Hepatocyte (in vitro differentiated cells): ENCODE measurements at regions not wholly inside any gene's neighbourhood (a gene's known extent, or its start where the extent isn't known, plus 50 kb on each side); places are given as distances from the start of the nearest gene placed in this dataset.

Source experiments
- DNase-seq: peaks from one replicate; pipeline ENCODE4 v3.0.0-alpha.2; 2016; ENCODE audit warnings: low spot score
- H2AFZ ChIP-seq: fragments of 200-600 bp; sonication (generic); 2 replicates; pipeline ENCODE4 v1.6.0; 2016; ENCODE audit warnings: antibody characterized with exemption, mild to moderate bottlenecking
- H3K27ac ChIP-seq: fragments of 200-600 bp; sonication (generic); 2 replicates; pipeline ENCODE4 v1.5.1; 2016; ENCODE audit warnings: mild to moderate bottlenecking
- H3K27me3 ChIP-seq: fragments of 200-600 bp; sonication (generic); 2 replicates; pipeline ENCODE4 v1.6.1; 2016
- H3K36me3 ChIP-seq: fragments of 200-600 bp; sonication (generic); replicated peaks from 2 replicates; pipeline ENCODE4 v1.5.1; 2016; ENCODE audit warnings: low read depth; ENCODE audit not compliant: insufficient read depth
- H3K4me1 ChIP-seq: fragments of 200-600 bp; sonication (generic); 2 replicates; pipeline ENCODE4 v1.5.1; 2016; ENCODE audit warnings: mild to moderate bottlenecking, moderate library complexity; ENCODE audit not compliant: insufficient read depth
- H3K4me2 ChIP-seq: fragments of 200-600 bp; sonication (generic); 2 replicates; pipeline ENCODE4 v1.6.0; 2016
- H3K4me3 ChIP-seq: fragments of 200-600 bp; sonication (generic); 2 replicates; pipeline ENCODE4 v1.5.1; 2016; ENCODE audit warnings: mild to moderate bottlenecking
- H3K79me2 ChIP-seq: fragments of 200-600 bp; sonication (generic); 2 replicates; pipeline ENCODE4 v1.6.0; 2017; ENCODE audit warnings: mild to moderate bottlenecking
- H3K9me2 ChIP-seq: fragments of 200-600 bp; sonication (generic); replicated peaks from 2 replicates; pipeline ENCODE4 v1.6.0; 2017; ENCODE audit warnings: mild to moderate bottlenecking; ENCODE audit not compliant: insufficient read depth
- H3K9me3 ChIP-seq: fragments of 200-600 bp; sonication (generic); 2 replicates; pipeline ENCODE4 v1.5.1; 2016; ENCODE audit warnings: low read depth, mild to moderate bottlenecking
- H4K20me1 ChIP-seq: fragments of 200-600 bp; sonication (generic); 2 replicates; pipeline ENCODE4 v1.6.0; 2016; ENCODE audit warnings: mild to moderate bottlenecking; ENCODE audit not compliant: insufficient read depth, poor library complexity, severe bottlenecking
- EZH2 ChIP-seq: fragments of 200-600 bp; sonication (generic); IDR thresholded peaks from 2 replicates; pipeline ENCODE4 v1.6.1; 2016; ENCODE audit warnings: antibody characterized with exemption, mild to moderate bottlenecking, borderline replicate concordance
- EZH2phosphoT487 ChIP-seq: fragments of 200-600 bp; sonication (generic); IDR thresholded peaks from one replicate; pipeline ENCODE4 v1.6.1; 2018; ENCODE audit warnings: antibody characterized with exemption, mild to moderate bottlenecking, low read depth, moderate library complexity; ENCODE audit not compliant: unreplicated experiment, severe bottlenecking
- WGBS: methylation state at CpG from one replicate; pipeline ENCODE4 v1.1.6; 2016; ENCODE audit warnings: low lambda C conversion rate; ENCODE audit errors: missing lambda C conversion rate; 5-methylcytosine and 5-hydroxymethylcytosine counted together
- TF ChIP-seq, protein P1 (sequence below): fragments of 200-600 bp; sonication (generic); IDR thresholded peaks from 2 replicates; pipeline ENCODE4 v1.5.1; 2016; ENCODE audit warnings: antibody characterized with exemption, mild to moderate bottlenecking; ENCODE audit not compliant: poor library complexity

GRCh38 chr12:92495108-92495507, 207.7 kb upstream of the PLEKHG7 start:
- DNase-seq = no peak
- H3K27ac ChIP-seq = no peak overlapping the region
- H3K4me1 ChIP-seq = no peaks in the 10 kb centered on the region
- H3K79me2 ChIP-seq = no peaks in the 10 kb centered on the region
- TF ChIP-seq, protein P1, sequence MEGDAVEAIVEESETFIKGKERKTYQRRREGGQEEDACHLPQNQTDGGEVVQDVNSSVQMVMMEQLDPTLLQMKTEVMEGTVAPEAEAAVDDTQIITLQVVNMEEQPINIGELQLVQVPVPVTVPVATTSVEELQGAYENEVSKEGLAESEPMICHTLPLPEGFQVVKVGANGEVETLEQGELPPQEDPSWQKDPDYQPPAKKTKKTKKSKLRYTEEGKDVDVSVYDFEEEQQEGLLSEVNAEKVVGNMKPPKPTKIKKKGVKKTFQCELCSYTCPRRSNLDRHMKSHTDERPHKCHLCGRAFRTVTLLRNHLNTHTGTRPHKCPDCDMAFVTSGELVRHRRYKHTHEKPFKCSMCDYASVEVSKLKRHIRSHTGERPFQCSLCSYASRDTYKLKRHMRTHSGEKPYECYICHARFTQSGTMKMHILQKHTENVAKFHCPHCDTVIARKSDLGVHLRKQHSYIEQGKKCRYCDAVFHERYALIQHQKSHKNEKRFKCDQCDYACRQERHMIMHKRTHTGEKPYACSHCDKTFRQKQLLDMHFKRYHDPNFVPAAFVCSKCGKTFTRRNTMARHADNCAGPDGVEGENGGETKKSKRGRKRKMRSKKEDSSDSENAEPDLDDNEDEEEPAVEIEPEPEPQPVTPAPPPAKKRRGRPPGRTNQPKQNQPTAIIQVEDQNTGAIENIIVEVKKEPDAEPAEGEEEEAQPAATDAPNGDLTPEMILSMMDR = no peak
- TF ChIP-seq EZH2 (no peak), EZH2phosphoT487 (no peak)
- H4K20me1 ChIP-seq = no peaks in the 10 kb centered on the region
- no peaks in the 10 kb centered on the region for H3K36me3 ChIP-seq
- H3K4me2 ChIP-seq = no peak overlapping the region
- no peaks in the 10 kb centered on the region for H3K9me3 ChIP-seq
- no peak overlapping the region for H3K4me3 ChIP-seq
- H3K27me3 ChIP-seq = no peaks in the 10 kb centered on the region
- no peaks in the 10 kb centered on the region for H3K9me2 ChIP-seq
- H2AFZ ChIP-seq = no peak overlapping the region

GRCh38 chr12:92493816-92494215, 209.0 kb upstream of the PLEKHG7 start:
- Histone ChIP-seq H3K36me3 (no peaks in the 10 kb centered on the region), H3K4me2 (no peak overlapping the region), H2AFZ (no peak overlapping the region), H3K79me2 (no peaks in the 10 kb centered on the region), H3K4me1 (no peaks in the 10 kb centered on the region), H3K27ac (no peak overlapping the region), H3K9me3 (no peaks in the 10 kb centered on the region), H3K9me2 (no peaks in the 10 kb centered on the region), H4K20me1 (no peaks in the 10 kb centered on the region), H3K27me3 (no peaks in the 10 kb centered on the region), H3K4me3 (no peak overlapping the region)
- TF ChIP-seq, protein P1 = no peak
- TF ChIP-seq EZH2phosphoT487 (no peak), EZH2 (no peak)
- no peak for DNase-seq

DNA sequence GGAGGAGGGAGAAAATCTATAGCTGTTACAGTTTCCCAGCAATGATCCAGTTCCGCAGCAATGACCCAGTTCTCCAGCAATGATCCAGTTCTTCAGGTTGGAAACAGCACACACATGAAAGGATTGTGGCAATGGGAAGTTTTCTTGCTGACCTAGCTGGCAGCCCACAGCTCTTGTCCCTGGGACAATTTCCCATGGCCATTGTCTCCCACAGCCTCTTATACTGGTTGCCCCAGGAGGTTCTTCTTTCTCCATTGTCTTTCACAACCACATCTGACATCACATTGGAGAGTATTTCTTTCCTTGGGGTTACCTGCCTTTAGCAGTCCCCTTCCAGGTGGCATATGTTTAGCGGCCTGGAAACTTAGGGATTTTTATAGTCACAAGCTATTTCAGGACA, 209.8 kb upstream of the PLEKHG7 start:
- Histone ChIP-seq H4K20me1 (no peaks in the 10 kb centered on the region), H3K9me2 (no peaks in the 10 kb centered on the region), H3K27ac (no peak overlapping the region), H3K4me3 (no peak overlapping the region), H3K4me2 (no peak overlapping the region), H3K36me3 (no peaks in the 10 kb centered on the region), H2AFZ (no peak overlapping the region), H3K9me3 (no peaks in the 10 kb centered on the region), H3K79me2 (no peaks in the 10 kb centered on the region), H3K27me3 (no peaks in the 10 kb centered on the region), H3K4me1 (no peaks in the 10 kb centered on the region)
- DNase-seq = no peak
- TF ChIP-seq, protein P1 = no peak
- TF ChIP-seq EZH2 (no peak), EZH2phosphoT487 (no peak)
- 93% methylated on average over 2 of the region's 2 CpGs for WGBS

- Histone ChIP-seq H3K79me2 (no peaks in the 10 kb centered on the region), H2AFZ (no peak overlapping the region), H3K9me2 (no peaks in the 10 kb centered on the region), H3K27me3 (no peaks in the 10 kb centered on the region), H3K36me3 (no peaks in the 10 kb centered on the region), H3K4me3 (no peak overlapping the region), H4K20me1 (no peaks in the 10 kb centered on the region), H3K9me3 (no peaks in the 10 kb centered on the region), H3K4me2 (no peak overlapping the region), H3K27ac (no peak overlapping the region), H3K4me1 (no peaks in the 10 kb centered on the region)
- TF ChIP-seq EZH2phosphoT487 = no peak
- TF ChIP-seq EZH2 = no peak
- TF ChIP-seq, protein P1 = no peak
- DNase-seq = no peak
These were observed 210.5 kb upstream of the PLEKHG7 start for GRCh38 chr12:92492291-92492690.
